Loucy (cell line): ENCODE measurements at regions not wholly inside any gene's neighbourhood (a gene's known extent, or its start where the extent isn't known, plus 50 kb on each side); places are given as distances from the start of the nearest gene placed in this dataset.

Experiments
- CTCF ChIP-seq: fragments of 200-600 bp; sonication (generic); conservative IDR thresholded peaks from 2 replicates; pipeline ENCODE4 v1.5.1; 2014; ENCODE audit warnings: mild to moderate bottlenecking, antibody characterized with exemption, low read length
- EZH2phosphoT487 ChIP-seq: fragments of 200-600 bp; IDR thresholded peaks from 2 replicates; pipeline ENCODE4 v1.6.1; 2018; ENCODE audit warnings: antibody characterized with exemption, mild to moderate bottlenecking, moderate library complexity, borderline replicate concordance

GRCh38 chr10:2245580-2245979 is 508.3 kb upstream of the ADARB2 start:
- TF ChIP-seq CTCF (no peak), EZH2phosphoT487 (no peak)
